GM23248 (cell line): ENCODE measurements at regions not wholly inside any gene's neighbourhood (a gene's known extent, or its start where the extent isn't known, plus 50 kb on each side); places are given as distances from the start of the nearest gene placed in this dataset.

Source experiments
- DNase-seq: peaks from one replicate; pipeline ENCODE4 v3.0.0-alpha.2; 2015
- H2AFZ ChIP-seq: fragments of 200-600 bp; sonication (generic); 2 replicates; pipeline ENCODE4 v1.6.1; 2016; ENCODE audit warnings: antibody characterized with exemption
- H3F3A ChIP-seq: fragments of 200-600 bp; sonication (generic); 2 replicates; pipeline ENCODE4 v1.6.1; 2016; ENCODE audit warnings: mild to moderate bottlenecking, antibody characterized with exemption, mixed run types; ENCODE audit not compliant: insufficient read depth
- H3K27ac ChIP-seq: fragments of 200-600 bp; sonication (generic); 2 replicates; pipeline ENCODE4 v1.5.1; 2016; ENCODE audit warnings: mild to moderate bottlenecking
- H3K27me3 ChIP-seq: fragments of 200-600 bp; sonication (generic); replicated peaks from 2 replicates; pipeline ENCODE4 v1.6.1; 2016; ENCODE audit warnings: mild to moderate bottlenecking; ENCODE audit not compliant: insufficient read depth
- H3K36me3 ChIP-seq: fragments of 200-600 bp; sonication (generic); 2 replicates; pipeline ENCODE4 v1.6.1; 2016; ENCODE audit warnings: low read depth, mild to moderate bottlenecking
- H3K4me1 ChIP-seq: fragments of 200-600 bp; sonication (generic); 2 replicates; pipeline ENCODE4 v1.6.1; 2016; ENCODE audit warnings: mild to moderate bottlenecking; ENCODE audit not compliant: insufficient read depth
- H3K4me2 ChIP-seq: fragments of 200-600 bp; sonication (generic); one replicate; pipeline ENCODE4 v1.6.1; 2016; ENCODE audit warnings: mild to moderate bottlenecking; ENCODE audit not compliant: unreplicated experiment
- H3K4me3 ChIP-seq: fragments of 200-600 bp; sonication (generic); 2 replicates; pipeline ENCODE4 v1.5.1; 2016; ENCODE audit warnings: mild to moderate bottlenecking
- H3K79me2 ChIP-seq: fragments of 200-600 bp; sonication (generic); 2 replicates; pipeline ENCODE4 v1.6.1; 2016; ENCODE audit warnings: mild to moderate bottlenecking; ENCODE audit not compliant: insufficient read depth
- H3K9ac ChIP-seq: fragments of 200-600 bp; sonication (generic); 2 replicates; pipeline ENCODE4 v1.6.1; 2016; ENCODE audit warnings: mild to moderate bottlenecking
- H3K9me2 ChIP-seq: fragments of 200-600 bp; sonication (generic); 2 replicates; pipeline ENCODE4 v1.6.1; 2016; ENCODE audit warnings: mixed run types, mild to moderate bottlenecking, moderate library complexity; ENCODE audit not compliant: insufficient read depth
- H3K9me3 ChIP-seq: fragments of 200-600 bp; sonication (generic); one replicate; pipeline ENCODE4 v1.6.1; 2017; ENCODE audit warnings: low read depth
- H4K20me1 ChIP-seq: fragments of 200-600 bp; sonication (generic); 2 replicates; pipeline ENCODE4 v1.6.0; 2016; ENCODE audit not compliant: insufficient read depth
- EZH2 ChIP-seq: fragments of 200-600 bp; sonication (generic); IDR thresholded peaks from 2 replicates; pipeline ENCODE4 v1.6.1; 2018; ENCODE audit warnings: antibody characterized with exemption, mild to moderate bottlenecking; ENCODE audit not compliant: insufficient read depth, poor library complexity, severe bottlenecking
- EZH2phosphoT487 ChIP-seq: fragments of 200-600 bp; sonication (generic); IDR thresholded peaks from 2 replicates; pipeline ENCODE4 v1.6.1; 2018; ENCODE audit warnings: antibody characterized with exemption, moderate library complexity, mild to moderate bottlenecking, low read depth; ENCODE audit not compliant: insufficient read depth
- WGBS, 2 experiments: methylation state at CpG; one replicate each; pipeline ENCODE4 v1.1.6; 2015 to 2017; ENCODE audit warnings: low lambda C conversion rate in 2 of 2, low coverage in 1 of 2; ENCODE audit errors: missing lambda C conversion rate in 2 of 2; 5-methylcytosine and 5-hydroxymethylcytosine counted together
- in situ Hi-C: fragments of 300-500 bp; cut with MboI; formaldehyde crosslinking; loops from 2 replicates; pipeline ENCODE4 v1.15.0; 2020

DNA sequence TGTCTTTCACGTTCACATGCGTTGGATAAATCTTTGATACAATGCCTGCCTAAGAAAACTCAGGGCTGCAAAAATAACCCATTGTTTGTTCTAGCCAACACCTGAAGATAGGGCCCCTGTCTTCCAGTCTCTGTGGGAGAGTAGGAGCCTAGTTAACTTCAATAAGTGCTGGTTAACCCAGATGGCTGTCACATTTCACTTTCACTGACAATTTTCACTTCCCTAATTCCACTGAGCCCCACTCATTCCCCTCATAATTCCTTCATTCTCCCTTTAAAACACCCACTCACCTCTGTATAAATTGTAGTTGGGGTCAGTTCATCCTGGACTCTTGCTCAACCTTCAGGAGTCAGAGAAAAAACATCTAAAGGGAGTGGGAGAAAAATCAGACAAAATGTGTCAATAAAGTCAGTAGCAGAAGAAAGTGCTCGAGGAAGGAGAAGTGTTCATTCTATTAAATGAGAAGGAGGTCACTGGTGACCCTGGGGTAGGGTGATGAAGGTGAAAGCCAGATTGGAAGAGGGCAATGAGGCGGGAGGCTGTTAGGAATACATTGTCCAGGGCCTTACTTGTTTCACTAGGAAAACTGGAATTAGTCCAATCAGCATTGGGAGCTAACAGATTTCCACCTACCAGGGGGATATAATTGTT lies 51.2 kb upstream of the ABI1 start:
- no peak overlapping the region for H2AFZ ChIP-seq
- H3K79me2 ChIP-seq = no peaks in the 10 kb centered on the region
- no peak for TF ChIP-seq EZH2
- TF ChIP-seq EZH2phosphoT487 = no peak
- H3K9ac ChIP-seq = no peak overlapping the region
- H4K20me1 ChIP-seq = no peaks in the 10 kb centered on the region
- H3K9me3 ChIP-seq = no peaks in the 10 kb centered on the region
- no peak overlapping the region for H3K4me3 ChIP-seq
- H3F3A ChIP-seq = no peaks in the 10 kb centered on the region
- DNase-seq = no peak
- no peaks in the 10 kb centered on the region for H3K9me2 ChIP-seq
- H3K4me2 ChIP-seq = no peak overlapping the region
- no peaks in the 10 kb centered on the region for H3K4me1 ChIP-seq
- in situ Hi-C loops = no loop called here
- no peaks in the 10 kb centered on the region for H3K27me3 ChIP-seq
- no peak overlapping the region for H3K27ac ChIP-seq
- no peaks in the 10 kb centered on the region for H3K36me3 ChIP-seq
- 56 to 59% methylated on average over 4 of the region's 4 CpGs for WGBS, 2 experiments
